ENCODE measurements at regions not wholly inside any gene's neighbourhood (a gene's known extent, or its start where the extent isn't known, plus 50 kb on each side); places are given as distances from the start of the nearest gene placed in this dataset.
A peak's percentile ranks its signal among the peaks of the same experiment; 100 is the strongest.
"Not testable (repeated sequence)": the region's sequence is repeated elsewhere in the genome, so short reads cannot be mapped to it uniquely, and the experiment has no call there.

GRCh38 chr5:94102849-94103248 is 361.4 kb upstream of the POU5F2 start:
- H3K27me3 ChIP-seq (ENCODE audit: insufficient read depth, low read depth, severe bottlenecking) = no peaks in the 10 kb centered on the region
- DNase-seq = no peak
- no peaks in the 10 kb centered on the region for H3K9me3 ChIP-seq (ENCODE audit: severe bottlenecking)
- no peaks in the 10 kb centered on the region for H3K36me3 ChIP-seq
- TF ChIP-seq CTCF (IDR thresholded peaks at IDR 0.05; ENCODE audit: low read depth, low read length) = no peak
- H3K4me3 ChIP-seq (ENCODE audit: low read depth, low read length) = no peak overlapping the region
- H3K27ac ChIP-seq = no peak overlapping the region

- not testable (repeated sequence) for H3K9me3 ChIP-seq (ENCODE audit: severe bottlenecking); H3K27ac ChIP-seq; DNase-seq; H3K4me3 ChIP-seq (ENCODE audit: low read depth, low read length); H3K36me3 ChIP-seq; H3K27me3 ChIP-seq (ENCODE audit: insufficient read depth, low read depth, severe bottlenecking)
These were observed 356.0 kb upstream of the POU5F2 start for GRCh38 chr5:94097384-94097783.

DNA sequence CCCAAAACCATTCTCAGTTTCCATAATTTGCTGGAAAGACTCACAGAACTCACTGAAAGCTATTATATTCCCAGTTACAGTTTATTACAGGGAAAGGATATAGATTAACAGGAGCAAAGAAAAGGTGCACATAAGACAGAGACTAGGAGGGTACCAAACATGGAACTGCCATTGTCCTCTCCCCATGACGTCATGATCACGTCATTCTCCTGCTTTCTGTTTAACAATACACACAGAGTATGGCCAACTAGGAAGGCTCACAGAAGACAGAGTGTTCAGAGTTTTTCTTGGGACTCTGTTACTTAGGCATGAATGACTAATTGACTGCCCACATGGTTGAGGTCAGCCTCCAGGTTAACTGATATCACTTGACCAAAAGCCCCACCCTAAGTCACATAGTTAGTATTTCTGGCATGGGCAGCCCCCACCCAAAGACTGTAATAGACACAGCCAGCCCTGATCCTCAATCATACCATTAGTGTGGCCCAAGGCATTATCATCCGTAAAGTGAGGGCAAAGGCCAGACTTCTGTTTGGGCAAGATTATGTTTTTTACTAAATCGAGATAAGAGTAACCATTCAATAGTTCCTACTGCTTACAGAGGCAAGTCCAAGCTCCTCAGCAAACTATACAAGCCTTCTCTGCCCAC is 353.5 kb upstream of the POU5F2 start:
- DNase-seq = no peak
- TF ChIP-seq CTCF (IDR thresholded peaks at IDR 0.05; ENCODE audit: low read depth, low read length) = no peak

DNA sequence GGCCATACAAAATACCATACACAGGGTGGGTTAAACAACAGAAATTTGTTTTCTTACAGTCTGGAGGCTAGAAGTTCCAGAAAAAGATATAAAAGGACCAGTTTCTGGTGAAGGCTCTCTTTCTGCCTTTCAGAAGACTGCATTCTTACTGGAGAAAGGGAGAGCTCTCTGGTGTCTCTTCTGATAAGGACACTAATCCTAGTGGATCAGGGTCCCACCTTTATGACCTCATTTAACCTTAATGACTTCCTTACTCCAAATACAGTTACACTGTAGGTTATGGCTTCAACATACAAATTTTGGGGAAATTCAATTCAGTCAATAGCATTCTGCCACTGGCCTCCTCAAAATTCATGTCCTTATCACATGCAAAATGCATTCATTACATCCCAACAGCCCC is 351.9 kb upstream of the POU5F2 start:
- Histone ChIP-seq H3K36me3 (no peaks in the 10 kb centered on the region), H3K27ac (no peak overlapping the region), H3K27me3 (ENCODE audit: insufficient read depth, low read depth, severe bottlenecking) (no peaks in the 10 kb centered on the region), H3K9me3 (ENCODE audit: severe bottlenecking) (no peaks in the 10 kb centered on the region), H3K4me3 (ENCODE audit: low read depth, low read length) (no peak overlapping the region)
- DNase-seq = no peak
- no peak for TF ChIP-seq CTCF (IDR thresholded peaks at IDR 0.05; ENCODE audit: low read depth, low read length)

More for the DNA sequence above, 353.5 kb upstream of the POU5F2 start:
- Histone ChIP-seq H3K27me3 (ENCODE audit: insufficient read depth, low read depth, severe bottlenecking) (no peaks in the 10 kb centered on the region), H3K9me3 (ENCODE audit: severe bottlenecking) (no peaks in the 10 kb centered on the region), H3K27ac (no peak overlapping the region), H3K36me3 (no peaks in the 10 kb centered on the region), H3K4me3 (ENCODE audit: low read depth, low read length) (no peak overlapping the region)

- not testable (repeated sequence) for H3K27me3 ChIP-seq (ENCODE audit: insufficient read depth, low read depth, severe bottlenecking); H3K36me3 ChIP-seq; H3K4me3 ChIP-seq (ENCODE audit: low read depth, low read length); DNase-seq; H3K9me3 ChIP-seq (ENCODE audit: severe bottlenecking); H3K27ac ChIP-seq
- 0 out of 2 replicates have a peak, but pooled peaks have one; percentile 18 for TF ChIP-seq CTCF (IDR thresholded peaks at IDR 0.05; ENCODE audit: low read depth, low read length)
These were observed 345.2 kb upstream of the POU5F2 start for GRCh38 chr5:94086635-94087034.

DNA sequence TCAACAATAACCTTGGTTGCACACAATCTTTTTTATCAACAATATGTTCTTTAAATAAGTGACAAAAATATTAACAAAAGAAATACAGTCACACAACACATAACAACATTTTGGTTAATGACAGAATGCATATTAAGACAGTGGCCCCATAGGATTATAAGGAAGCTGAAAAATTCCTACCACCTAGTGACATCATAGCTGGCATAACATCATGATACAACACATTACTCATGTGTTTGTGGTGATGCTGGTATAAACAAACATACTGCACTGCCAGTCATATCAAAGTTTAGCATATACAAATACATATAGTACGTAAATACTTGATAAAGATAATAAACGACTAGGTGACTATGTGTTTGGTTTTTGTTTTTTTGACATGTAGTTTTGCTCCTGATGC is 344.8 kb upstream of the POU5F2 start:
- Histone ChIP-seq H3K9me3 (ENCODE audit: severe bottlenecking) (no peaks in the 10 kb centered on the region), H3K36me3 (no peaks in the 10 kb centered on the region), H3K27ac (no peak overlapping the region), H3K27me3 (ENCODE audit: insufficient read depth, low read depth, severe bottlenecking) (no peaks in the 10 kb centered on the region), H3K4me3 (ENCODE audit: low read depth, low read length) (no peak overlapping the region)
- DNase-seq = no peak
- TF ChIP-seq CTCF (IDR thresholded peaks at IDR 0.05; ENCODE audit: low read depth, low read length) = no peak
